NCI-H2029 (cell line): ENCODE measurements at regions not wholly inside any gene's neighbourhood (a gene's known extent, or its start where the extent isn't known, plus 50 kb on each side); places are given as distances from the start of the nearest gene placed in this dataset.
A peak's percentile ranks its signal among the peaks of the same experiment; 100 is the strongest.
"Not testable (repeated sequence)": the region's sequence is repeated elsewhere in the genome, so short reads cannot be mapped to it uniquely, and the experiment has no call there.

Experiments used
- DNase-seq: peaks from one replicate; lab custom pipeline; 2025; lab: John Stamatoyannopoulos, UW

GRCh38 chr12:84134797-84135366 is 777.7 kb downstream of the SLC6A15 start:
- no peak for DNase-seq

- DNase-seq, result no peak
These were observed 781.5 kb downstream of the SLC6A15 start for GRCh38 chr12:84131076-84131475.

GRCh38 chr12:84128117-84128991 is 784.2 kb downstream of the SLC6A15 start:
- DNase-seq, result peak; percentile 36

- DNase-seq, result no peak
These were observed 788.4 kb downstream of the SLC6A15 start for GRCh38 chr12:84124211-84124610.

- DNase-seq, result no peak
These were observed 795.4 kb downstream of the SLC6A15 start for GRCh38 chr12:84117190-84117589.

- no peak for DNase-seq
These were observed 798.9 kb downstream of the SLC6A15 start for GRCh38 chr12:84113666-84114065.

GRCh38 chr12:84103886-84104285 is 808.7 kb downstream of the SLC6A15 start:
- DNase-seq, result peak; percentile 47

GRCh38 chr12:84101963-84102362 is 810.6 kb downstream of the SLC6A15 start:
- not testable (repeated sequence) for DNase-seq

GRCh38 chr12:84099591-84099990 is 813.0 kb downstream of the SLC6A15 start:
- not testable (repeated sequence) for DNase-seq

- DNase-seq, result no peak
These were observed 820.9 kb downstream of the SLC6A15 start for GRCh38 chr12:84091651-84092050.

- no peak for DNase-seq
These were observed 823.2 kb downstream of the SLC6A15 start for GRCh38 chr12:84089356-84089755.

- no peak for DNase-seq
These were observed 827.6 kb downstream of the SLC6A15 start for GRCh38 chr12:84085046-84085445.

- DNase-seq, result no peak
These were observed 833.0 kb downstream of the SLC6A15 start for GRCh38 chr12:84079626-84080025.

- no peak for DNase-seq
These were observed 834.9 kb downstream of the SLC6A15 start for GRCh38 chr12:84077679-84078078.

GRCh38 chr12:84075991-84076390 is 836.6 kb downstream of the SLC6A15 start:
- DNase-seq, result no peak

GRCh38 chr12:84073401-84073800 is 839.2 kb downstream of the SLC6A15 start:
- DNase-seq, result no peak

GRCh38 chr12:84072961-84073360 is 839.6 kb downstream of the SLC6A15 start:
- DNase-seq, result no peak

GRCh38 chr12:84070292-84070691 is 842.3 kb downstream of the SLC6A15 start:
- DNase-seq, result no peak

GRCh38 chr12:84069699-84070098 is 842.9 kb downstream of the SLC6A15 start:
- no peak for DNase-seq

GRCh38 chr12:84069198-84069597 is 843.4 kb downstream of the SLC6A15 start:
- no peak for DNase-seq

GRCh38 chr12:84058136-84058535 is 854.5 kb downstream of the SLC6A15 start:
- no peak for DNase-seq

- DNase-seq, result no peak
These were observed 857.8 kb downstream of the SLC6A15 start for GRCh38 chr12:84054811-84055210.

GRCh38 chr12:84047881-84048280 is 864.7 kb downstream of the SLC6A15 start:
- no peak for DNase-seq

GRCh38 chr12:84046859-84047258 is 865.7 kb downstream of the SLC6A15 start:
- no peak for DNase-seq
